NCI-H345 (cell line): ENCODE measurements at regions not wholly inside any gene's neighbourhood (a gene's known extent, or its start where the extent isn't known, plus 50 kb on each side); places are given as distances from the start of the nearest gene placed in this dataset.

Experiments
- DNase-seq: peaks from one replicate; lab custom pipeline; 2025; lab: John Stamatoyannopoulos, UW

DNA sequence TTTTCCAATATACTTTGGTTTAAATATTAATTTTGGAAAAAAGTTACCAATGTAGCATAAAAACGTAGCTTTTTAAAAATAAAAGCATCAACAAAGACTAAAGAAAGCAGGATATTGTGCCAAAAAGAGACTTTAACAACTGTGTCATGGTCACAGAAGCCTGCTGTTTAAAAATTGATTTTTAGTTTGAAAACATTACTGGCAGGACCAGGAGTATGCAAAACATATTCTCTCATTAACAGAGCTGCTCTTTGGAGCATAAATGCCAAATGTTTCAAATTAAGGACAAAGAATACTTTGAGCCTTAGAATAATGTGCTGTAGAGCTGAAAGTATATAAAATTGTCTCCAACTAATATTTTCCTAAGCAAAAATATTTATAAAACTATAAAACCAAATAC, 279.0 kb downstream of the ARAP2 start:
- no peak for DNase-seq

DNA sequence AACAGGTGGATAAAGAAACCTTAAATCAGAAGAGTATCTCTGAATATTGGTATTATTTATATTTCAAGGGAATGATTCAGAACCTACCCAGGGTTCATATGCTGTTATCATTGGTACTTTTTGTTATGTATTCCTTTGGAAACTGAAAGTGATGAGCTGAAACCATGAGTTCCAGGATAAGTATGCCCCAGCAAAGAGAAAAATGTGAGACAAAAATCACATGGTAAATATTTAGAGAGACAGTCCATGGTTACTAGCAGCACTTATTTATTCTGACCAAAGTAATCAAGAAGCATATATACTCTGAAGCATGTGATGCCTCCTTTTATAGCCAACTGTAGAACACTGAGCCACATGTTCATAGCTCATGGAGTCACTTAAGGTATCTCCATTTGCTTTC, 277.7 kb downstream of the ARAP2 start:
- no peak for DNase-seq

DNA sequence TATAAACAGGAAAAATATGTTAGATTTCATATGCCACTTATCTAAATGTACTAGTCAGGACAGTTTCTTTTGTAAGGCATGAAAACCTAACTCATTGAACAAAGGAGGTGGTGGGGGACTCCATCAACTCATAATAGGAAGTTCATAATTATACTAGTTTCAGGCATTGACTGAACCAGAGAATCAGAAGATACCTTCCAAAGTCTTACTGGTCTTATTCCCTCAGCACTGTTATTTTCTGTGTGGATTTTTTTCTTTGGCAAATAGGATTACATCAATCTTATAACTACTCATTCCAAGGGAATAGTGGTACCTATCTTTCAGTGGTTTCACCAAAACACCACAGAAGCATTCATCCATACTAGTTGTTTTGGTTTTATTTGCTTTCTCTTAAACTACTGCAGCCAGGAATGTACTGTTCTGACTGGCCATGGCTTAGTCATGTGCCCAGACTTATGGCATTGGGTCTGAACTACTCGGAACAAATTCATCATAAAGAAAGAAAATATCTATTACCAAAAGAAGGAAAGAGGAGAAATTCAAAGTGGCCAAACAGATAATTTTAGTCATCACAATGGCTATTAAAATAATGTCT, 273.9 kb downstream of the ARAP2 start:
- DNase-seq: no peak

DNA sequence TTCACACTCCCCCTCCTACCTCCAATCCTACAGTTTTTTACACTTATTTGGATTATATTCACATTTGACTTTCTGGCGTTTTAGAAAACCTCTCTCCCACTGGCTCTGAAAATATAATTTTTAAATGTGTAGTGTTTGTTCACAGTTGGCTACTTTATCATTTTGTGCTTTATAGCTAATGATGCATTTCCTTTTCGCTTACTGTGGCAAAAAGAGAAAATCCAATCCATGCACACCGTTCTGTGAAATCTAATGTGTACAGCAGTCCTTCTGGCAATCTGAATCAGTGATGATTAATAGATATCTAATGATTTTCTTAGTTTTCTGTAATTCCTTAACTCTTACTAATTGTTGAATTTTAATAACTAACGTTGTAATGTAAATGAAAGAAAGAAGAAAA, 271.5 kb downstream of the ARAP2 start:
- no peak for DNase-seq

DNA sequence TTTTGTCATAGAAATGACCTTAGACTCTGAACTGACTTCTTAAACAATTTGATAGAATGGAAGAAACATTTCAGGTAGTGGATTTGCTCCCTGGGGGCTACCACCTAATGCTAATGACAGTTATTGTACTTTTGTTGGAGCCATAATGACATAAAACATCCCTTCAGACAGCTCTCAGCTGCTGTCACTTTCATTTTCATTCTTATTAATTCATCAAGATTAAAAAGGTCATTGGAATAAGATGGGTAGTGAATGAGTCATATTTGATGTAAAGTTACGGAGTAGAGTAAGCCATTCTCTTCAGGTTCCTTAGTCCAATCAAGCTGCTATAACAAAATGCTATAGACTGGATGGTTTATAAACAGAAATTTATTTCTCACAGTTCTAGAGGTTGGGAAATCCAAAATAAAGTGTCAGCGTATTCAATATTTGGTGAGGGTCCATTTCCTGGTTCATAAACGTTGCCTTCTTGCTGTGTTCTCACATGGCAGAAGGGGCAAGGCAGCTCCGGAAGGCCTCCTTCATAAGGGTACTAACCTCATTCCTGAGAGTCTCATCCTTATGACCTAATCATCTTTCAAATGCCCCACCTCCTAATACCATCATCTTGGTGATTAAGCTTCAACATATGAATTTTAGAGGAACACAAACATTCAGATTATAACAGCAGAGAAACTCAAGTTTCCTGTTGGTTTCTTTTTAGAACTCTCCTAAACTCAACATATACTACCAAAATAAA, 268.5 kb downstream of the ARAP2 start:
- no peak for DNase-seq

DNA sequence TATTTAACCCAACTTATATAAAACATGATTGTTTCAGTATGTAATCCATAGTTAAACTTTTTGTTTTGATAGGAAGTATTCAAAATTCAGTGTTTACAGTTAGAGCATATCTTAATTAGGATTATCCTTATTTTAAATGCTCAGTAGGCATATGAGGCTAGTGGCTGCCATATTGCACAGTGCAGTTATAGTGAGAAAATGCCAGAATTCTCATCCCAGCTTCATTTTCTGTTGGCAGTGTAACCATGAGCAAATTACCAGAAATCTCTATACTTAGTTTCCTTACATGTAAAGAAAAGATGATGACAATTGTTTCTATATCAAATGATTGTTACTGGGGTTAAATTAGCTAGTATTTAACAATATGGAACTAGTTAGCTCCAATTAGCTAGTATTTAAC, 265.8 kb downstream of the ARAP2 start:
- no peak for DNase-seq

DNA sequence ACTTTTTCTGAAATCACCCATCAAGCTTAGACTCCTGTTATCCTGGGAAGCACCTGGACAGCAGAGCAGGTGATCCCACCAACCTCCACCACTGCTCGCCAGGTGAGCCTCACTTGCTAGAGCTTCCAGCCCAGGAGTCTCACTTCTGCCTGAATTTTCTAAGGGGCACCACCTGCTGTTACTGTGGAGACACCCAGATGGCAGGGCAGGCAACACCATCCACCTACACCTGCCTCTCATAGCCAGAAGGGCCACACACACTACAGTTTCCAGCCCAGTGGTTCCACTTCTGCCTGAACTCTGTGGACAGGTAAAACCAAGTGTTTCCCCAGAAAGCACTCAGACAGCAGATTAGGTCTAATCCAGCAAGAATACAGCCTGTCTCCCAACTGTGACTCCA, 262.0 kb downstream of the ARAP2 start:
- no peak for DNase-seq

DNA sequence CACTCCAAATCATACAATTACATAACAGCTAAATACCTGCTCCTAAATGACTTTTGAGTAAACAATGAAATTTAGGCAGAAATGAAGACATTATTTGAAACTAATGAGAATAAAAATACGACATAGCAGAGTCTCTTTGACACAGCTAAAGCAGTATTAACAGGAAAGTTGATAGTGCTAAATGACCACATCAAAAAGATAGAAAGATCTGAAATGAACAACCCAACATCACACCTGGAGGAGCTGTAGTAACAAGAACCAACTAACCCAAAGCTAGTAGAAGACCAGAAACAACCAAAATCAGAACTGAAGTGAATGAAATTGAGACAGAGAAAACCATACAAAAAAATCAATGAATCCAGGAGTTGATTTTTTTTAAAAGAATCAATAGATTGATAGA, 257.8 kb downstream of the ARAP2 start:
- no peak for DNase-seq

DNA sequence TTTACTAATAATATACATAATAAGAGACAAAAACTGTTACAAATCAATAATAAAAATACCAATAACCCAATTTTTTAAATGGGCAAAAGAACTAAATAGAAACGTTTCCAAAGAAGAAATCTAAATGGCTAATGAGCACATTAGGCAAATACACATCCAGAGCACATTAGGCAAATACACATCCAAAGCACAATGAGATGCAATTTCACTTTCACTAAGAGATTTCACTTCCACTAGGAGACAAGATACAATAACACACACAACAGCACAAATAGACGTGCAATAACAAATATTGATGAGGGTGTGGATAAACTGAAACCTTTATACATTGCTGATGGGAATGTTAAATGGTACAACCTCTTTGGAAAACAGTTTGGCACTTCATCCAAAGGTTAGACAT, 250.7 kb downstream of the ARAP2 start:
- no peak for DNase-seq

DNA sequence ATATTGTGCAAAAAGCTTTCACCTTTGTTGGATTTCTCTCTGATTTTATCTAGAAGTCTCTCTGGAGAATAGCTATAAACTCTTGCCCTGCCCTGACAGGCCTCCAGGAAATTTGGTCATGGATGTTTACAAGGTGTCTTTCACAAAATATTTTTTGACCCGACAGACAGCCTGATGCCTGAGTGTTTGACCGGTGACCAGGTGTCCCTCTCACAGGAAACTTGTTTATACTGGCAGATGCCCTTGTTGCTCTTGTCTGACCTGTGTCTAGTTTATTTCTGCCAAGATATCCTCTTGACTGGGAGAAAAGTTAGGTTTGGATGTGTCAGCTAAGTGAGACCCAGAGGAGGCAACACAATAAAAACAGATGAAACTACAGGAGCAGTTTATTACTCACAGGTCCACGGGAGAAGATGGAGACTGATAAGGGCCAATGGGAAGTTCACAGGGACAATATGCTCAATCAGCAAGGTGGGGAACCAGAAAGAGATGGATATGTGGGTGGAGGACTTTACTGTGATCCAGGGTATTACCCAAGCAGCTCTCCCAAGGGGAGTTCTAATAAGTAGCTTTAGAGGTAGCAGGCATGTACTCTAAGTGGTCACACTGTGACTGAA, 243.3 kb downstream of the ARAP2 start:
- no peak for DNase-seq

DNA sequence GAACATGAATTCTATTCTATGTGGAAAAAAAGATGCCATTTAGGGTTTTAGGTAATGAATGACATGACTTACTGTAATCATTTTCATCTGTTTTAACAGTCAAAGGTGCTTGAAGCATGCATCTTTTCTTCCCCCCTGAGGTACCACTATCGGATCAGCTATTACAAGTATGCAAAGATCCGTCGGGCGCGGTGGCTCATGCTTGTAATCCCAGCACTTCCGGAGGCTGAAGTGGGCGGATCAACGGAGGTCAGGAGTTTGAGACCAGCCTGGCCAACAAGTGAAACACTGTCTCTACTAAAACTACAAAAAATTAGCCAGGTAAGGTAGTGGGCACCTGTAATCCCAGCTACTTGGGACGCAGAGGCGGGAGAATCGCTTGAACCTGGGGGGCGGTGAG, 241.3 kb downstream of the ARAP2 start:
- DNase-seq: no peak

DNA sequence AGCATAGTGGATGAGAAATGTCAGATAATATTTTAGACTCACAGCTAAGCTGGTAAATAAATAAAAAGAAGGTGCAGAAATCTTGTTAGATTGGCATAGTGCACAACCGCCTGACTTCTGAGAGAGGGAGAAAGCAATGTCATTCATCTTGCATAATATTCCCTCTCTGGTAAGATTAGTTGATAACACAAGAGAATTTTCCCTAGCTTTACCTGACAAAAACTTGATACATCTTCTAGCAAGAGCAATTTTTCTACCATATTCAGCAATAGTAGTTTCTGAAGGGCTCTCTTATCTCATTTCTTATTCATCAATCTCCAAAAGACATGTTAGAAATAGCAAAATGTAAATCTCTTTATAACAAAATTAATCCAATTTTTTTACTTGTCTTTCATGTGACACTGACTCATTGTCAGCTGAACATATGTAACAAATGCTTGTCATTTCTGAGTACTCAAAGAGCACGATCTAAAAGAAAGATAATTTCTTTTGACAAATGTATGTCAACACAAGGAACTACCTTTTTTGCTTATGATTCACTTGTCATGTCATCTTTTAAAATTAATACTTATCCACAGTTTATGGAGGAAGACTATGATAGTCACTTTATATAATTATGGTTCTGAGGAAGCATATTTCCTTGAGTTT, 240.0 kb downstream of the ARAP2 start:
- no peak for DNase-seq

DNA sequence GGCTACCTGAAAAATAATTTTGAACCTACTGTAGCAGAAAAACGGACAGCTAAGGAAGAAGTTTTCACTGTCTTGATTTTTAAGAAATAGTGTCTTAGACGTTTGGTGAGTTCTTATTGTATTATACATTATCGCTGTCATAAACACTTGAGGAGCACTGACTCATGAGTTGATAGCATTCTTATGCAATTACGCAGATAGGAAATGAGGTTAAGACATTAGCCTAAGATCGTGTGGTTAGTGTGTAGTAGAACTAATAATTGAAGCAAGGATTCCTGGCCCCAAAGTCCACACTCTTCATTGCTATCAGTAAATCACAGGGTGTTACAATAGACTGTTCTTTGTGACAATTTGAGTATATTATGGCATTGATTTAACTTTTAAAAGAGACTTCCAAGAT, 238.1 kb downstream of the ARAP2 start:
- no peak for DNase-seq

DNA sequence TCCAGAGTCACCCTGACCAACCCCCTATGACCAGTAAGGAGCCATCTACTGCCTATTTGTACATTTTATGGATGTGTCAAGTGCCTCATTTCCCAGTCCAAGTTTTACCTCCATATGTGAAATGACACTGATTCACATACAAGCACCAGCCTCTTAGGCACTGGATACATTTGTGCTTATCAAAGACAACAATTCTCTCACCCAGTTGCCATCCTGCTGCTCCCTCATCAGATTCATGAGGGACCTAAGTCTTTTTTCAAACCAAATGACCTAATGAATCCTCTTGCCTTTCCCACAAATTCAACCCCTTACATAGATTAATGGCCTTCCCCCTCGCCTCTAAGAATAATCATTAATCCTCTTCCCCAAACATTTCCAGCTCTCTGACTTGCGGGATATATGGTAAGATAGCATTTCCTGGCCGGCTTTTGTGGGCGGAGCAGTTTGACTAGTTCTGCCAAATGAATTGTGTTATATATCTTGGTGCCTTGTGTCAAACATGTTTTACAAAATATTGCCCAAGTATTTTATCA, 233.9 kb downstream of the ARAP2 start:
- no peak for DNase-seq

DNA sequence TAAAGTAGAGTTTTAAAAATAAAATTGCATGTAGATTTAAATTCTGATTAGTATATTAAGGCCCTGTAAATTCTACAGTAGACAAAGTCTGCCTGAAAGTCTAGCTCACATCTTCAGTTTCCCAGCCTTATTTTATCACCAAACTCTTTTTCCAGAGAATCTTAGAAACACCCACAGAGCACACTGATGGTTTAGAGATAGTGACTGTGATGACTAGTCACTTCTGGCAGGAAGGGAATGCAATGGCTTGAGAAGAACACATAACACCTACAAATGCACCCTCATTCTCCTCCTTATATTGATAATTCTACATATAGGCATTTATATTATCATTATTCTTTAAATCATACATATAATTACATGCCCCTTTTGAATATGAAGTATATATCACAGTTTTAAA, 232.9 kb downstream of the ARAP2 start:
- no peak for DNase-seq

DNA sequence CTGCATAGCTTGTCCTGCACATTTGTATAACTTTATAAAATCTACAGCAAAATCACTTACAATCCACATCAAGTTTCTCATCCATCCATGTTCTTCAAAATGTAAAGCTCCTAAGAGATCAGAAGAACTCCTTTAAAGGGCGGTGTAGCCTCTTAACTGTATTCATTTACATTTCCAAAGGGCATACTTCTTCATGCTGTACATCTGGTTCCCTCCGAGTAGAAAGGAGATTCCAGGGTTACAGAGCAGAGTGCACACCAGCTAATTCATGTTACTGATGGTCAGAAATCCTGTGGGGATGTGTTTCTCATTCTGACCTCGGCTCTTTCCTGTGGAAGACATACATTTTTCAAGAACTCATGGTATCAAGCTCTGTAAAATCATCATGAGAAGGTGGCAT, 231.8 kb downstream of the ARAP2 start:
- no peak for DNase-seq

DNA sequence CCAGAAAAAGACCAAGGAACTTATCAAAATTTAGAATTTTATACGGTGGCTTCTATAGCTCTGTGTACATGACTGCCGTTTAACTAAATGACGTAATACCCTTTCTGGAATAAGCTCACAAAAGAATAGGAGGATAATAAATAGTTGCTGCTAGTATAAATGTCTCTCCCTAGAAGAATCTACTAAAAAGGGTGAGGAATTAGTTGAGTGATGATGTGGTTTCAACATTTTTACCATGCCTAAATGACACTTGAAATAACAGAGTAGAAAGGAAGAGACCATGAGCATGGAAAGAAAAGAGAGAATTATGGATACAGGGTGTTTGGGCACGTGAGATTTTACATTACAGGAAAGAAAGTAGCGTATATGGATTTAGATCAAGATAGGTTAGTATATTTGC, 231.1 kb downstream of the ARAP2 start:
- no peak for DNase-seq
